ENCODE measurements at regions not wholly inside any gene's neighbourhood (a gene's known extent, or its start where the extent isn't known, plus 50 kb on each side); places are given as distances from the start of the nearest gene placed in this dataset.
"Not testable (repeated sequence)": the region's sequence is repeated elsewhere in the genome, so short reads cannot be mapped to it uniquely, and the experiment has no call there.

DNA sequence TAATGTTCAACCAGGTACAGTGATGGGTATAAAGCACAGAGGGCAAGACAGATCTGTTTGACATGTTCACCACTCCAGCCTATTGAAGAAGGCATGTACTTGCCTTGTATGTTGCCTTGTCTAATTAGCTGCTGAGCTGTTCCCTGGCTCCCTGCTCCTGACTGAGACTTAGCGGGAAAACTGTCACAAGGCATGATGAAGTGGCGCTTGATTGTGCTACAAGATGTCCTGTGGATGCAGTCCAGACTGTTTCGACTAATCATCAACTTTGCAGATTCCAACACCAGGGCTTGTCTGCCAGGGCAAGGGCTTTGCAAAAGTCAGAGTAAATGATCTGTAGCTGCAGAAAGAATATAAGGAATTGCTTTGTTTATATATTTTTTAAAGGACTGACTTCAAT lies 136.2 kb upstream of the NRBF2 start:
- no peak for DNase-seq

DNA sequence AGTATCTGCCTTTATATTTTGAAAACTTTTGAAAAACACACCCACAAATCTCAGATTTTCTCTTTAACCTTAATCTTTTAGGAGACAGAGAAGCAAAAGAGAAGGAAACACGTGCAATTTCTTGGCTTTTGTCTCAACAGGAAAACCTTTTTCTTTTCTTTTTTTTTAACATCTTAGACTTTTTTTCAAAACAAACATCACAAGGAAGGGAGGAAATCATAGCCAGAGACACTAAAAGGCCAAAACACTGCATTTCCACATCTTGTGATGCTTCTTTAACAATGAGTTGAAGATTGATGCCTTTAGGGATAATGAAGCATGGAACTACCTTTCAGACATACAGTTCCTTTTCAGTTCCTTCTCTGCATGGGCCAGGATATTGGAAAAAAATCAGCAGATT lies 136.6 kb upstream of the NRBF2 start:
- no peak for DNase-seq

DNA sequence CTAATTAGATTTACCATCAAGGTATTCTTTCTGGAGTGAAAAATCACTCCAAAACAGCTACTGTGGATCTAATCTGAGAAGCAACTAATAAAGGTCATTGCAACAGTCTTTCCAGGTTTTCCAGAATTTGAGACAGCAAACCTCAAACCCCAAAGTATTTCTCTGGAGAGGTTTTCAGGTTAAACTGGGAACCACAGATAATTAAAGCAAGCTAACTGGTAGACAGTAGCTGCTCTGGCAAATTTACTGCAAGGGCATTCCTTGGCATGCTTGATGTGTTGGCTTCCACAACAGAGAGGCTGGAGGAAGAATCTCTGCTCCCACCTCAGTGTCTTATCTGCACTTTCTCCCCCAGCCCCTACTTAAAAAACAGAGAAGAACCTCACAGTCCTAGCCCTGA lies 140.0 kb upstream of the NRBF2 start:
- no peak for DNase-seq

DNA sequence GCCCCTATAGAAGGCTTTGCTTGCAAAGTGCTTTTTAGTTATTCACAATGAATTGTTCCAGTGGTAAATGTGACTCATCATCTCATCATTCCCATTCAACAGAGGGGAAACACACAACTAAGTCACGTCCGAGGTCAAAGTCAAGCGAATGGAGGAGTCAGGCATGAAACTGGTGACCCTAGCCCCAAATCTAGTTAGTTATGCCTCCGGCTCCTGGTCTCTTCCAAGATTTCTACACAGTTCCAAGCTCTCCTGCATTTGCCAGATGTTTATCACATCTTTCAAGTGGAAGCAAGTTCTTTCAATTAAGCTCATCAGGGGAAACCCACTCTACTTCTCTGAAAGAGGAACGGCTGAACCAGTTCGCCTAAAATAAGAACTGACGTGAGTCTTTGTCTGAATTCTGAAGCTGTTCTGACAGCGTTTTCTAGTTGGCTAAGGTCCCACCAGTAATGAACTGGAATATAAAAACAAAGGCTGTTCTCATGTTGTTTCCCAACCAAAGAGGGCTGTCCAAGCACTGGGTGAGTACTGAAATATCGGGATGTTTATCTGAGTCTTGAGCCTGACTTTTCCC lies 140.9 kb upstream of the NRBF2 start:
- no peak for DNase-seq

DNA sequence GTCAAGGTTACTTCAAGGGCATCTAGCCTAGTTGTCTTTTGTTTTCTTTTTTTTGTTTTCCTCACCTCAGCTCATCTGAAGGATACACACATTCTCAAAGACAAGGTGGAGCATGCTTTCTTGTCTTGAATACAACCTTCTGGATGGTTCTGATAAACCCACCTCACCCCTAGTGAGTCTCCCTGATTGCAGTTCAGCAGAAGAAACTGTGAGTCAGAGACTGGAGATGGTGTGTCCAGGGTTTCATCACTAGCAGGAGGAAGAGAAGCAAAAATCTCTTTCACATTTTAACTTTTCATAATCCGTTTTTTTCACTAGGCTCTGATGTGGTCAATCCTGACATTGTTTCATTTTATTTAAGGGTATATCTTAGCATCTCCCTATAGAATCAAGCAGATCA lies 143.0 kb upstream of the NRBF2 start:
- no peak for DNase-seq

DNA sequence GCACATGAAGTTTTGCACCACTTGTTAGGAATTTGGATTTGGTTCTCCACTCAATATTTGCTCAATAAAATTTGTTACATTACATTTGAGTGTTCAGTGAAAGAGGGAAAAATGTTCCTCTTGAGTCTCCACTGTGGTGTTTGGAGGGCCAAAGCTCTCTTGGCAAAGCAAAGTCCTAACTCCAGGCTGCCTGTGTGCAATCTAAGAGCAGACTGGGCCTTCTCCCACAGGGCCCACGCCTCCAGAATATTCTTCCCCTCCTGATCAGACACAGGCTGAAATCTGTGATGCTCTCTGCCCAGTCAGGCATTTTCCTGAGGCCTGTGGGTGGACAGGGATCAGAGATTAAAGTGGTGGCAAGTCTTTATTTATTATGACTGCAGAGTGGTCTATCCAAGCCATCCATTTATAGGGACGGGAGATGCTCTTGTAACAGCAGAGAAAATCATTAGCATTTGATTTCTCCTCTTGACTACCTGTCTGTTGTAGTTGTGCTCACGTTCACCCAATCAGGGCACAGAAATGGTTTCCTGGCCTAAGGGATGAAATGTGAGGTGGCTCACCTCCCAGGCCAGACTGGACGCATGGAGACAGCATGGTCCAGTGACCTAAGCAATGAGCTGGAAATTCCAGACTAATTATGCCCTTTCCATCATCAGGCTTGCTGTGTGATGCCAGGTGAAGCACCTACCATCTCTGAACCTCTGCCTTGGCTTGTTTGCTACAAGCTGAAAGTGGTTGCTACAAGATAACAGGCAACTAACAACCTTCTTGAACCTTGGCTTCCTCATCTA lies 147.1 kb upstream of the NRBF2 start:
- no peak for DNase-seq

DNA sequence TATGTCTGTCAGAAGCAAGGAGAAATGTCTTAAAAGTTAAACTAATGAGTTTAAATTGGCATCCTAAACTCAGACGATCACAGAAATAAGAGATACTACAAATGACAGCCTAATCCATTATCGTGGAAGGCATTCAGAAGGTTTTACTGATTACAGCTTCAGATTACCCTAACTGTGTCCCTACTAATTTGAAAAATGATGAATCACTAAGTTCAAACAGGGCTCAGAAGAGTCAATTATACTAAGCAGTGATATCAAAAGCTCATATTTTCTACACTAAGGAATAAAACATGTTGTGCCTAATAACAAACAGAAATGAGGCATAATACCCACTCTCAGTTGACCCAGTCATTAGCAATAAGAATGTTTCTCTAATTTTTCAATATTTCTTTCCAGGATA lies 152.0 kb upstream of the NRBF2 start:
- no peak for DNase-seq

DNA sequence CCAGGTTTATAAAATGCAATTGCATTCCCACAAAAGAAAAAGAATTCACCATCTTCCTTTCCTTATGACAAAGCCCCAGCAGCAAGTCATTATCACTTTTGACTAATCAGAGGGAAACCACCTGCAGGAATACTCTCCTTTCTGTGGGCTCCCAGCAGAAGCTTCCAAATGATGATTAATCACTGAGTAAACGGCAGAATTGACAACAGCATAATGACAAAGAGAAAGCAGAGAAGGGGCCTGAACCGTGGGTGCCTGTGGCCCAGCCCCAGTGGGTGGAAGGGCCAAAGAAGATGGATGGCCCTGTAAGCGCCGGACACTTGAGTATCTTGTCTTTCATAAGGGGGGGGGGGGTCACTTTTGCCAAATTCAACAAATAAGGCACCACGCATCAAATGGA lies 152.4 kb upstream of the NRBF2 start:
- DNase-seq = no peak

DNA sequence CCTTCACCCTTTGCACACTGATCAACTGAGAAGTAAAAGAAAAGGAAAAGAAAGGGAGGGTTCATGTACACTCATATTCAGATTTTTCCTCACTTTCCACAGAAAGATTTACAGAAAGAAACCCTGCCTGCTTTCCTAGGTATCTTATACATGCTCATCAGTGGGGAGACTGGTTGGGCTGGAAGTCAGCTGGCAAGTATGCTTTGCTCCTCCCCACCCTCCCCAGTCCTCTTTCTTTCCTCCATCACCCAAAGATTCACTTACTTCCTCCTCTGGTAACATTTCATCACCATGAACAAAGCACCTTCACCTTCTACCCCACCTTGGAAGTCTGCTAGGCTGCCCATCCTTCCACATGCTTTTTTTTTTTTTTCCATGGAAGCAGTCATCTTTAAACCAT lies 153.2 kb upstream of the NRBF2 start:
- DNase-seq = no peak

DNA sequence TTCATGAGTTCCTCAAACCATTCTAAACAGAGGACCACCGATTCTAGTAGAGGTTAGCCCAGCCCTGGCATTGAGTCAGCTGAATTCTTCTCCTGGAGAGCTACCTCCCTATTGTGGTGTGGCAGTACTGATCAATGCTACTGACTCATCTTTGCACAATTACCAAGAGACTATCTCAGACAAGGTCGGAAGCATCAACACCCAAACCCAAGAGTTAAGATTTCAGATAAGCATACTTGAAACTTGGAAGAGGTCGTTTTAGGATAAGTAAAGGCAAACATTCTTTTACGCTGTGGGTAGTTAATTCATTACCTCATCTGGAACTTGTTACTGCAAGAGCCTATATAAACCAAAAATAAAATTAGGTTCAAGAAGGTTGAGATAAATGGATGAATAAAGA lies 154.6 kb upstream of the NRBF2 start:
- no peak for DNase-seq

DNA sequence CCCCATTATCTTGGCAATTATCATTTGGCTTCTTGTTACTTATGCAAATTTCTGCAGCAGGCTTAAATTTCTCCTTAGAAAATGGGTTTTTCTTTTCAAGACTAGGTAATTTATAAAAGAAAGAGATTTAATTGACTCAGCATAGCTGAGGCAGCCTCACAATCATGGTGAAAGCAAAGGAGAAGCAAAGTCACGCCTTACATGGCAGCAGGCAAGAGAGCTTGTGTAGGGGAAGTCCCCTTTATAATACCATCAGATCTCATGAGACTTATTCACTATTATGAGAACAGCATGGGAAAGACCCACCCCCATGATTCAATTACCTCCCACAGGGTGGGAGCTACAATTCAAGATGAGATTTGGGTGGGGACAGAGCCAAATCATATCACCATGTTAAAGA lies 158.3 kb upstream of the NRBF2 start:
- not testable (repeated sequence) for DNase-seq

DNA sequence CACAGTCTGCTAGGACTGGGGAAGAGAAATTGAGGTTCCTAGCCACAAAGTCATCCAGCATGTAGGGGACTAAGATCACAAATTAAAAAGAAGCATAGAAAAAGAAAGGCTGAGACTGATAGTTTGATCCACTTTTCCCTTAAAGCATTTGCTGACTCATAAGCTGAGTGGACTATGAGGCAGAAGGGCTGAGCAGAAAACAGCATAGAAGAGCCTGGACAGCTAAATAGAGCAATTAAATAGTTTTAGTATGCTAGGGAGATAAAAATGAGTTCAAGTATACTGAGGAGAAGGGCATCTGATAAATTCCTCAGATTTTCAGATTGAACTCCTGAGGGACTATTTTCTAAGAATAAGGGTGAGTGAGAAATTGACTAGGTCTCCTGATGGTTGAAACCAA lies 155.9 kb upstream of the EGR2 start:
- DNase-seq = no peak

DNA sequence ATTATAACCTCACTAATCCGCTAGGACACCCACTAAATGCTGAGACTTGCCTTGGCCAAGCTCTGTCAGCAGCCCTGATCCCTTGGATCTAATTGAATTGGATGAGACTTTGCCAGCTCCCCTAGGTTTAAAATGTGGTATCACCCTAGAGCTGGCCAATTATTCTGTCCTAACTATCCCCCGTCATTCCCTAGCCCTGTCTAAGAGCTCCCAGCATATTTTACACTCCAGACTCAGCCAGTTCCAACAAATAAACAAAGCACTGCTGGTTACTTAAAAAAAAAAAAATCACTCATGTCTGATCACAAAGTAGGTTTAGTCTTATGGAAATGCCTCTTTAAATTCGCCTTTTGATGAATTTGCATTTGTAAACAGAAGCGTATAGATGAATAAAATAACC lies 147.9 kb upstream of the EGR2 start:
- no peak for DNase-seq

DNA sequence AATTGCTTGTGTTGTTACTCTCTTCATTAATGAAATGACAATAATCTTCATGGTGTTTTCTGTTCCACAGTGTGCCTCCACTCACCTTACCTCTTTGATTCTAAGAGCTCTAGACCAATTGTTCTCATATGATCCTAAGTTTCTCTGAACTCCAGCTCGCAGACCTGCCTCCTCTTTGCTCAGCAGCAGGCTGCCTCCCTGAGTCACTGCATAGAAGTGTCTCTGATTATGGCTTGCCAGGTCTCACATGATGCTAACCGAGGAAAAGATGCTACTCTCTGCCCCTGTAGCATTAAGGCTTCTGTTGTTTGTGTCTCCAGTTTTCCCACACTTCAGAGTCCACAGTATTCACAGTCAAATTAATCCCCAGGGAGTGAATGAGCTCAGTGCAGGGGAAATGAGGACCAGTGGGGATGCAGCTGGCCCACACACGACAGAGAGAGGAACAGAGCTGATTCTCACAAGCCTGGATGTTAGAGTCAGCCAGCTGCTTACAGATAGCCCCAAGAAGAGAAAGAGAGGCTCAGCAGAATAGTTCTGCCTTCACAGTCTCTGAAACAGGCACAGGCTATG lies 145.9 kb upstream of the EGR2 start:
- DNase-seq = peak; percentile 35

DNA sequence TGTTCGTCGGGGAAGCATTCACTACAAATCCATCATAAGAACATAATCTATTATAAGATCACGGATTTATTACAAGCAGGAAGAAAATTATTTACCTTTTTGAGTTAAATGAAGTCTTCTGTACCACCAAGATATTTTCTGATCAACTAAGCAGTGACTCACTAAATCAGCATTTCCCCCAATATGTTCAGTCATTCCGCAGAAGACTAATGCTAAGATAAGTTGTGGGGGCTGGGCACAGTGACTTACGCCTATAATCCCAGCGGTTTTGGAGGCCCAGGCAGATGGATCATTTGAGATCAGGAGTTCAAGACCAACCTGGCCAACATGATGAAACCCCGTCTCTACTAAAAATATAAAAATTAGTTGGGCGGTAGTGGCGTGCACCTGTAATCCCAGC lies 144.2 kb upstream of the EGR2 start:
- DNase-seq = no peak

DNA sequence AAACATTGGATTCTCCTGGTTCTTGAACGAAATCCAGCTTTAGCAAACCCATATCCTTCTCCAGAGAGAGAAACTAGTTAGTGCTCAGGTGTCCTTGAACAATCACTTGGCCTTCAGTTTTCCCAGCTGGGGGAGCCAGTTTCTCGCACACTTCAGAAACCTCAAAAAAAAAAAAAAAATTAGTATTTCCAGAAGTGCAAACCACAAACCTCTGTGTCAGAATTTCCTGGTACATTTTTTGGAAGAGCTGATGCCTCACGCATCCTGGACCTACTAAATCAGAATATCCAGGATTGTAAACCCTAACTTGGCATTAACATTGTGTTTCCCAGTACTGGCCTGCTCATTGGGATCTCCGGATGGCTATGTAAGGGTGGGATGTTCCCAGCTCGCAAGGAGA lies 143.4 kb upstream of the EGR2 start:
- no peak for DNase-seq

DNA sequence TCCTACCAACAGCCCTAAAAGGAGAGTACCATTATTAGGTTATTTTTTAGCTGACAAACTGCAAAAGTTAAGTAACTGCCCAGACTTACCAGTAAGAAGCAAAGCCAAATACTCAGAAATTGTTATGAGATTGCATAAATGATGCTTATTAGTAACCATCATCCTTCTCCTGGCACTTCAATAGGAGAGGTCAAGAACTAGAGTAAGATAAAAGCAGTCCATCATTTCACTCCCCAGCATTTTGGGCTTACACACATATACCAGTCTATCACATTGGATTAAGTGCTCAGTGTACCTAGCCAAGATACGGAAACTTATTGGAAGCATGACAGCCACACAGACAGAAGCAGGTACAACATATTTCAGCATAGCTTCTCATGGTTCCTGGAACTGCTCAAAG lies 142.8 kb upstream of the EGR2 start:
- DNase-seq = no peak

DNA sequence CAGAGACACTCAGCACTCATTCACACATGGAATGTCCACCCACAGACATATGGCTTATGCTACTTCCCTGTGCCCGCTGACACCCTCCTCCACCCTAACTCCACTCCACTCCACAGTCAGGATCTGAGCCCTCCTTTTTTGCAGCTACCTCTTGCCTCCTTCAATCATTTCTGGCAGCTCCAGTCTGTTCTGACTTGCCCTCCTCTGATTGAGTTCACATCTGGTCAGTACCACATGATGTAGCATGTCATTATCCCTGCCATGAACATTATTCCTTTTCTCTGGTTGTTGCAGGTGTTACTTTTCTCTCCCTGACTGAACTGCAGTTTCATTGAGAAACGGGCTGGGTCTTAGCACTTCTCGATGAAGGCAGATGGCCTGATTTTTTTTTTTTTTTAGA lies 130.1 kb upstream of the EGR2 start:
- DNase-seq = no peak

DNA sequence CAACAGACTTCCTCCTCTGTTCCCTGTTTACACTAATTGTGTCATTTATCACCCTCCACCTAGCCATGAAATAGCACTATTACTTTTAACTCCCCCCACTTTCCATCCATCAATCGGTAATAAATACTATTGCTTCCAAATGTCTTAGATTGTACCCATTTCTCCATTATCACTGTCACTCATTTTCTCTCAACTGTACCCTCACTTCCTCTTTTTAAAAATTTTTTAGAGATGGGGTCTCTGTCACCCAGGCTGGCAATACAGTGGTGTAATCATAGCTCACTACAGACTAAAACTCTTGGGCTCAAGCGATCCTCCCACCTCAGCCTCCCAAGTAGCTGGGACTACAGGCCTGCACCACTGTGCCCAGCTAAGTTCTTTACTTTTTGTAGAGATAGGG lies 123.5 kb upstream of the EGR2 start:
- DNase-seq = no peak

DNA sequence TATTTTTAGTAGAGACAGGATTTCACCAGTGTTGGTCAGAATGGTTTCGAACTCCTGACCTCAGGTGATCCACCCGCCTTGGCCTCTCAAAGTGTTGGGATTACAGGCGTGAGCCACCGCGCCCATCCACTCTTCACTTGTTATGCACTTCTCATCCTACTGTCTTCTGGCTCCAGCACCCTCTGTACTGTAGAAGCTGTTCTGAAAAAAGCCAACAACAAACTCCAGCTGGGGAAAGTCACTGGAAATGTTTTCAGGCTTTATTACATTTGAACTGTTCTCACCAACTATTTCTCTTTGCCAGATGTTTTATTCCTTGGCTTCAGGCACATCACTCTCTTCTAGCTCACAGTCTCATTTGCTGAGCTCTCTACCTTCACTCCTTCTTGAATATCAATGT lies 122.5 kb upstream of the EGR2 start:
- no peak for DNase-seq

DNA sequence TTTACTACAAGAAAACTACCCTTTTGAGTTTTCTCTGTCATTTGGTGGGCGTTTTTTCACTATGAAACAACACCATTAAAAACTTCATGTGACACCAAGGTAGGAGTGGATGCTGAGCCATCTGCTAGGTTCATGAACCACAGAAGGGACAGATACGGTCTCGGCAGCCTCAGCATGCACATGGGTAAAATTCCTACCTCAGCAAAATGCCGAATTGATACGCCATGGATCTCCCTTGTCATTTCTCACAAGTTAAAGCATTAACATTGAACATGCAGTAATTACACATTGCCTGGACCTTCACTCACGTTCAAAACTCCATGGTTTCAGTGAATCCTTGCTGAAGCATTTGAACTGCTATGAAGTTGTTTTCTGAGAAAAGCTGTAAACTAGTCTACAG lies 121.5 kb upstream of the EGR2 start:
- no peak for DNase-seq

DNA sequence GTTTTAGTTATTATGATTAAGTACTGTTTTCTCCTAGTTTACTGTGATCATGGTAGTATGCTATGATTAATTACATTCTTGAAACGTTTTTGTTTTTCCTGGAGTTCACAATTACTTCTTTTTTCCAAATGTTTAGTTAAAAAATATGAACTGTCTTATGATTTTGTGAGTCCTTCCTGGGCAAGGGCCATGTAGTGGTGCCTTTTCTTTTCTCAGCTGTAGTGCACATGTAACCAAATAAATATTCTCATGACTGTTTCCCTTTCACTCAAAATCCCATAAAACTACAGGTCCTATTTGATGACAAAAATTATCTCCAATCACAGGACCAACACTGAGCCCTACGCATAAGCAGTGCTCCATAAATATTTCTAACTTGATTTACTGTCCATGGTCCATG lies 118.9 kb upstream of the EGR2 start:
- no peak for DNase-seq

DNA sequence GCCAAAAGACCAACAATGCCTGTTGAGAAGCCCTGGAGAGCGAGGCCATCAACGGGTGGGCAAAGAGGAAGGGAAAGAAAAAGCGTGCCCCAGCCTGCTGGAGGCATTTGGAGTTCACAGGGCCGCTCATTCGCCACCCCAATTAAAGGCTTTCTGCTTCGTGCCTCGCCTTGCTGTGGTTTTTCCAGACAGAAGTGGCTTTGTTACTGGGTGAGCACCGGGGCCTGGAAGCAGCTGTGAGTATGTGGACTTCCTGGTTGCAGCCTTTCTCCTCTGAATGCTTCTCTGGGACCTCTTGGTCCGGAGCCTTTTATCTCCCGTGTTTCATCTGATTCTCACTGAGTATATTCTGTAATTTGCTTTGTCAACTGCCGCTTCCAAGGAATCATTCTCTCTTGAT lies 118.1 kb upstream of the EGR2 start:
- peak; percentile 32 for DNase-seq

DNA sequence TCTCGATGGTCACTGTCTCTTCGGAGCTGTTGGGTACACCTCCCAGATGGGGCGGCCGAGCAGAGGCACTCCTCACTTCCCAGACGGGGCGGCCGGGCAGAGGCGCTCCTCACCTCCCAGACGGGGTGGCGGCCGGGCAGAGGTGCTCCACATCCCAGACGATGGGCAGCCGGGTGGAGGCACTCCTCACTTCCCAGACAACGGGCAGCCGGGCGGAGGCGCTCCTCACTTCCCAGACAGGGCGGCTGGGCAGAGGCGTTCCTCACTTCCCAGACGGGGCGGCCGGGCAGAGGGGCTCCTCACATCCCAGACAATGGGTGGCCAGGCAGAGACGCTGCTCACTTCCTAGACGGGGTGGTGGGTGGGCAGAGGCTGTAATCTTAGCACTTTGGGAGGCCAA lies 112.6 kb upstream of the EGR2 start:
- DNase-seq = not testable (repeated sequence)

DNA sequence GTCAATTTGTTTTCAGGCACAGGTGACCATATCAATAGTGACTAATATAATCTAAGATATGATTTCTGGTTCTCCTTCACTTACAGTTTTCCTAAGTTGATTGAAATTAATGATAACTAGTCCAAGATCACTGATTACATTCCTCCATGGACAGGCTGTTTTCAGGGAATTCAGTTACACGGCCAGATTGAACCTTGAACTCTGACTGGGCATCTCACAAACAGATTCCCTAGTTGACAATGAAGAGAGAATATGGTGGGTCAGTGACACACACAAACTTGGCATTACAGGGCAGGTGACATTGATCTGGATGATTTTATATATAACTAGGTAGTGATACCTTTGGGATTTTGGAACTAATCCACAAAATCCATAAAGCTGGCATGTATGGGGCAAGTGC lies 110.2 kb upstream of the EGR2 start:
- no peak for DNase-seq

All from right hindlimb (tissue), 1 donor.